ENCODE measurements at regions not wholly inside any gene's neighbourhood (a gene's known extent, or its start where the extent isn't known, plus 50 kb on each side); places are given as distances from the start of the nearest gene placed in this dataset.

DNA sequence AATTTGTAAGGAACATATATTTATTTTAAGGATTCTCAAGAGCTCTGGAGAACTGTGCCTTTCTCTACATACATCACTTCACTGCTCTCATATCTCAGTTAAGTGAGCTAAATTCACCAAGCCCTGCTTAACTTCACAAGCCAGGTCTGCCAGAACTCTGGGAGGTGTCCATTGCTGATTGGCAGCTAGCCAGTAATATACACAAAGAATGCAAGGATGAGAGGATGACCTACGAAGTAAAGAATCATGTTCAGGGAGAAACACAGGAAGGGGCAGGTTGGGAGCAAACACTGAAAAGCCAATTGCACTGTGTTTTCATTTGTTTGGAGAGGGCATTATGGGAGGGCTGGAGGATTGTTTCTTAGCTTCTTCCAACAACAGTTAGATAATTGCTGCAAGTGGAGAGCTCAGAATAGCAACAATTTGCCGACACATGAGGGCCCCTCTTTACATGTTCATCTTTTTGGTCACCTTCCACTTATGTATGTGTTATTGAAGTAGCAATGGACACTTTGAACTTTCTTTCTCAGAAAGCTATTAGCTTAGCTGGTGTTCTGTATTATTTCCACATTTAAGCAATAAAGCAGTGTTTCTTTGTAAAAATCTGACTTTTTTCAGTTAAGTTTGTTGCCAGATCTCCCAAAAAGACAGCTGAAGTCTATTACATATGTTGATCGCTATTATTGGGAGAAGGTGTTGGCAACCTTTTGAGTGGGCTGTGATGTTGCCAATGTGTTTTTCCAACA, 254.8 kb downstream of the LTN1 start:
- TF ChIP-seq, protein P1, sequence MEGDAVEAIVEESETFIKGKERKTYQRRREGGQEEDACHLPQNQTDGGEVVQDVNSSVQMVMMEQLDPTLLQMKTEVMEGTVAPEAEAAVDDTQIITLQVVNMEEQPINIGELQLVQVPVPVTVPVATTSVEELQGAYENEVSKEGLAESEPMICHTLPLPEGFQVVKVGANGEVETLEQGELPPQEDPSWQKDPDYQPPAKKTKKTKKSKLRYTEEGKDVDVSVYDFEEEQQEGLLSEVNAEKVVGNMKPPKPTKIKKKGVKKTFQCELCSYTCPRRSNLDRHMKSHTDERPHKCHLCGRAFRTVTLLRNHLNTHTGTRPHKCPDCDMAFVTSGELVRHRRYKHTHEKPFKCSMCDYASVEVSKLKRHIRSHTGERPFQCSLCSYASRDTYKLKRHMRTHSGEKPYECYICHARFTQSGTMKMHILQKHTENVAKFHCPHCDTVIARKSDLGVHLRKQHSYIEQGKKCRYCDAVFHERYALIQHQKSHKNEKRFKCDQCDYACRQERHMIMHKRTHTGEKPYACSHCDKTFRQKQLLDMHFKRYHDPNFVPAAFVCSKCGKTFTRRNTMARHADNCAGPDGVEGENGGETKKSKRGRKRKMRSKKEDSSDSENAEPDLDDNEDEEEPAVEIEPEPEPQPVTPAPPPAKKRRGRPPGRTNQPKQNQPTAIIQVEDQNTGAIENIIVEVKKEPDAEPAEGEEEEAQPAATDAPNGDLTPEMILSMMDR (IDR thresholded peaks at IDR 0.05; ENCODE audit: low read depth, low read length, poor library complexity, severe bottlenecking) = no peak
- no peak for TF ChIP-seq EZH2phosphoT487 (IDR thresholded peaks at IDR 0.05; ENCODE audit: borderline replicate concordance, low read length)
